Fibroblast of villous mesenchyme (primary cell): ENCODE measurements at regions not wholly inside any gene's neighbourhood (a gene's known extent, or its start where the extent isn't known, plus 50 kb on each side); places are given as distances from the start of the nearest gene placed in this dataset.

ENCODE experiments used
- DNase-seq: peaks from one replicate; pipeline ENCODE4 v3.0.0-alpha.2; 2010; ENCODE audit warnings: low read depth
- H3K4me3 ChIP-seq: 2 replicates; pipeline ENCODE4 v1.5.1; 2011; ENCODE audit warnings: low read depth, mild to moderate bottlenecking, low read length
- CTCF ChIP-seq: IDR thresholded peaks from 2 replicates; pipeline ENCODE4 v1.5.1; 2012; ENCODE audit warnings: low read depth, mild to moderate bottlenecking, low read length; ENCODE audit not compliant: insufficient read depth

GRCh38 chr5:1659100-1659981 lies 135.6 kb upstream of the LPCAT1 start:
- TF ChIP-seq CTCF, result no peak
- no peak for DNase-seq
- H3K4me3 ChIP-seq, result no peak overlapping the region

GRCh38 chr5:1658665-1659064 lies 134.9 kb upstream of the LPCAT1 start:
- no peak for TF ChIP-seq CTCF
- H3K4me3 ChIP-seq, result no peak overlapping the region
- DNase-seq, result no peak

GRCh38 chr5:1657161-1657741 lies 133.5 kb upstream of the LPCAT1 start:
- DNase-seq, result no peak

GRCh38 chr5:1656271-1656975 lies 132.7 kb upstream of the LPCAT1 start:
- TF ChIP-seq CTCF, result no peak
- DNase-seq, result no peak
- H3K4me3 ChIP-seq, result no peak overlapping the region

More at GRCh38 chr5:1657161-1657741, 133.5 kb upstream of the LPCAT1 start:
- H3K4me3 ChIP-seq, result no peak overlapping the region
- TF ChIP-seq CTCF, result no peak

GRCh38 chr5:1655496-1656270 lies 131.9 kb upstream of the LPCAT1 start:
- no peak overlapping the region for H3K4me3 ChIP-seq
- TF ChIP-seq CTCF, result no peak
- no peak for DNase-seq

GRCh38 chr5:1654786-1655495 lies 131.2 kb upstream of the LPCAT1 start:
- TF ChIP-seq CTCF, result no peak
- H3K4me3 ChIP-seq, result no peak overlapping the region
- DNase-seq, result no peak
